ENCODE measurements at regions not wholly inside any gene's neighbourhood (a gene's known extent, or its start where the extent isn't known, plus 50 kb on each side); places are given as distances from the start of the nearest gene placed in this dataset.

- intact Hi-C loops (cut with micrococcal nuclease): no loop called here
- no peaks in the 10 kb centered on the region for H3K36me3 ChIP-seq (ENCODE audit: control insufficient read depth, insufficient read depth, low read length)
- Mint-ChIP-seq H3K36me3 (no peaks in the 10 kb centered on the region), H3K27me3 (ENCODE audit: low read depth in 2 of 2) (peaks cover 0 to 5% of the 10 kb centered on the region in 2 donors), H3K4me1 (peaks cover 16 to 42% of the 10 kb centered on the region in 2 donors), H3K27ac (no peak overlapping the region), H3K9me3 (no peaks in the 10 kb centered on the region), H3K4me3 (no peak overlapping the region)
- H3K4me1 ChIP-seq (ENCODE audit: control insufficient read depth, insufficient read depth, low read length): peaks cover 7% of the 10 kb centered on the region
- H3K9me3 ChIP-seq (ENCODE audit: control insufficient read depth, insufficient read depth, low read length): no peaks in the 10 kb centered on the region
- H3K4me3 ChIP-seq (ENCODE audit: low read length): no peak overlapping the region
- TF ChIP-seq CTCF (IDR thresholded peaks at IDR 0.05): no peak
- ATAC-seq (no peak), DNase-seq (no peak)
- WGBS (ENCODE audit: insufficient coverage): 97% methylated on average over 19 of the region's 19 CpGs
- no peak overlapping the region for H3K27ac ChIP-seq (ENCODE audit: low read length)
- no peaks in the 10 kb centered on the region for H3K27me3 ChIP-seq (ENCODE audit: control insufficient read depth, insufficient read depth, low read length)
Measured at GRCh38 chr12:124514996-124515932, 52.1 kb downstream of the NCOR2 start.

DNA sequence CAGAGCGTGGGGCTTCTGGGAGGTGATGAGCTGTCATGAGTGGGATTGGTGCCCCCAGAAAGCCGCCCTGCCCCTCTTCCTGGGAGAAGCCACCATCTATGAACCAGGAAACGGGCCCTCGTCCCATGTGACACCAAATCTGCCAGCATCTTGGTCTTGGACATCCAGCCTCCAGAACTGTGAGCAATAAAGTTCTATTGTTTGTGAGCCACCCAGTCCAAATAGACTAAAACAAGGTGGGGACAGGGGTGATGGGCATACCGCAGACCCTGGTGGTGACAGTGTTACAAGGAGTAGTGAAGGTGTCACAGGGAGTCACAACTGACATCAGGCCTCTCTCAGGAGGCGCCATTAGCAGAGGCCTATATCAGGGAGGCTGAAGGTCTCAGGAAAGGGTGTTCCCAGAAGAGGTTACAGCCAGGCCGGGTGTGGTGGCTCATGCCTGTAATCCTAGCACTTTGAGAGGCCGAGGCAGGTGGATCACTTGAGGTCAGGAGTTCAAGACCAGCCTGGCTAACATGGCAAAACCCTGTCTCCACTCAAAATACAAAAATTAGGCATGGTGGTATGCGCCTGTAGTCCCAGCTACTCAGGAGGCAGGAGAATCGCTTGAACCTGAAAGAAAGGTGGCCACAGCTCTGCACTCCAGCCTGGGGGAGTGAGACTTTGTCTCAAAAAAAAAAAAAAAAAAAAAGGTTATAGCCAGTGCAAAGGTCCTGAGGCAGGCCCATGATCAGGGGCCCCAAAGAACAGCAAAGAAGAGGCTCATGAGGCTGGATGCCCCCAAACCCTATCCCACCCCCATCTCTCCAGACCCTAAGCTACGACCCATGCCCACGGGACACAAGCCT lies 53.0 kb downstream of the NCOR2 start:
- Histone ChIP-seq H3K27ac (ENCODE audit: low read length) (no peak overlapping the region), H3K4me3 (ENCODE audit: low read length) (no peak overlapping the region), H3K27me3 (ENCODE audit: control insufficient read depth, insufficient read depth, low read length) (no peaks in the 10 kb centered on the region), H3K4me1 (ENCODE audit: control insufficient read depth, insufficient read depth, low read length) (peaks cover 15% of the 10 kb centered on the region), H3K36me3 (ENCODE audit: control insufficient read depth, insufficient read depth, low read length) (no peaks in the 10 kb centered on the region), H3K9me3 (ENCODE audit: control insufficient read depth, insufficient read depth, low read length) (no peaks in the 10 kb centered on the region)
- intact Hi-C loops (cut with micrococcal nuclease): no loop called here
- Mint-ChIP-seq H3K4me3 (no peak overlapping the region), H3K27me3 (ENCODE audit: low read depth in 2 of 2) (peaks cover 0 to 5% of the 10 kb centered on the region in 2 donors), H3K4me1 (peaks cover 10 to 42% of the 10 kb centered on the region in 2 donors), H3K27ac (no peak overlapping the region), H3K9me3 (no peaks in the 10 kb centered on the region), H3K36me3 (no peaks in the 10 kb centered on the region)
- ATAC-seq (no peak), DNase-seq (no peak)
- WGBS (ENCODE audit: insufficient coverage): 96% methylated on average over 12 of the region's 12 CpGs
- no peak for TF ChIP-seq CTCF (IDR thresholded peaks at IDR 0.05)

DNA sequence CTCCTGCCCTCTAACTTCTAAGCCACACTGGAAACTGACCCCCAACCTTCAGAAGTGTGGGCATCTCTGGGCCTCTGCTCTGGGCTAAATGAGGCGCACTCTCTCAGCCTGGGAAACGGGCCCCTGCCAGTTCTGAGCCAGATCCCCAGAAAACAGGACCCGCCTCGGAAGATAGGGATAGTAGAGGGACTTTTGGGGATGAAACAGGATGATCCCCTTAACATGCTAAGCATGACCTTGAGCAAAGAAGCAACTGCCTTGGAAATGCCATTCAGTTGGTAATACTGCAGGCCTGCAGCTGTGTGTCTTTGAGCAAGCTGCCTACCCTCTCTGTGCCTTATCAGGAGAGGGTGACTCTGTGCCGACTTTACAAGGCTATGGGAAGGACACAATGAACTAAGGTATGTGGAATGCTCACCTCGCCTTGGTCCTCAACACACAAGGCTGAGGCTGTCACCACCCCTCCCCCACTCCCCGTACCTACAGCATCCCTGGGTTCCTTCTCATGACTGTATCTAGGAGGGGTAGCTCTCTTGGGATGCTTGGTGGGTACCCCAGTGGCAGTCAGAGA lies 54.0 kb downstream of the NCOR2 start:
- DNase-seq: no peak
- Mint-ChIP-seq H3K36me3 (no peaks in the 10 kb centered on the region), H3K4me3 (no peak overlapping the region), H3K9me3 (no peaks in the 10 kb centered on the region), H3K4me1 (peaks cover 15 to 42% of the 10 kb centered on the region in 2 donors), H3K27me3 (ENCODE audit: low read depth in 2 of 2) (peaks cover 0 to 2% of the 10 kb centered on the region in 2 donors), H3K27ac (no peak overlapping the region)
- Histone ChIP-seq H3K4me3 (ENCODE audit: low read length) (no peak overlapping the region), H3K4me1 (ENCODE audit: control insufficient read depth, insufficient read depth, low read length) (peaks cover 25% of the 10 kb centered on the region), H3K36me3 (ENCODE audit: control insufficient read depth, insufficient read depth, low read length) (no peaks in the 10 kb centered on the region), H3K9me3 (ENCODE audit: control insufficient read depth, insufficient read depth, low read length) (no peaks in the 10 kb centered on the region), H3K27ac (ENCODE audit: low read length) (no peak overlapping the region), H3K27me3 (ENCODE audit: control insufficient read depth, insufficient read depth, low read length) (no peaks in the 10 kb centered on the region)
- intact Hi-C loops (cut with micrococcal nuclease): no loop called here
- 98% methylated on average over 6 of the region's 7 CpGs for WGBS (ENCODE audit: insufficient coverage)
- TF ChIP-seq CTCF (IDR thresholded peaks at IDR 0.05): no peak
- ATAC-seq: no peak
